HL-60/S4 treated with phorbol 12-myristate 13-acetate at 8.2 ng/mL for 4 days and 3 days (cell line): ENCODE measurements at regions not wholly inside any gene's neighbourhood (a gene's known extent, or its start where the extent isn't known, plus 50 kb on each side); places are given as distances from the start of the nearest gene placed in this dataset.

Source experiments
- in situ Hi-C: fragments of 300-500 bp; cut with MboI; formaldehyde crosslinking; loops from 2 replicates; pipeline ENCODE4 v1.15.0; 2022; ENCODE audit warnings: low sequenced_read_pairs

DNA sequence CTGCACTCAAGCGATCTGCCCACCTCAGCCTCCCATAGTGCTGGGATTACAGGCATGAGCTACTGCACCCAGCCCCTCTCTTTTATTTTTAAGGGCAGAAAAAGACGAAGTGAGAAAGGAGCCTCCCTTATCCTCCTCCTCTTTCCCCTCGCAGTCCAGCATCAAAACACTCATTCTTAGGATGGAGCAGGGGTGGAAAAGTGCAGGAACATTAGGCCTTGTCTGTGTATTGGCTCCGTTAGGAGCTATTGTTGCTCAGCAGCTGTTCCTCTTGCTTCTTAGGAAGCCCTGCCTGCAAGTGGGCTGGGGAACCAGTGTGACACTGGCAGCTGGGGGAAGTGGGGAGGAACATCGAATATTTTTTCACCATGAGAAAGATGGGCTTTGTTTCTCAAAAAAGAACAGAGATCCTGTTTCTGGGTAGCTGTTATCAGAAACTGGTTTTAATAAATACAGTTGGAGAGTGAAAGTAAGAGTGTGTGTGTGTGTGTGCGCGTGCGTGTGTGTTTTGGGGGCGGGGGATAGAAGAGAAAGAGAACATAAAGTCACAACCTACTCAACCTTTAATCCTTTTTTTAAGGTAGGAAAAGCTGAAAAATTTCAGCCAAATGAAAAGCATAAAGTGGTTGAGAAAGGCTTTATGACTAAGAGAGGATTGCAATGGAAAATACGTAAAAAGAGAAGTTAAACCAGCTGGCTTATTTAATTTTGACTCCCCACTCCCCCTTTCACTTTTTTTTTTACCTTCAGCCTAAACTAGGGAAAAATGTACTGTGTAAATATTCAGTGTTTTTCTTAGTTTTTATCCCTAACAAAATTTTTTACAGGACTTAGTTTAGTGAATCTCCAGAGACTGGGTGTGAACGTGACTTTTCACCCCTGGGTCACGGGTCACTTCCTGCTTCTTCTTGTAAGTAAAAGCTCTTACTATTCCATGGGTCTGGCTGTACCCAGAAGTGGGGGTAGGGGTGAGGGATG lies 197.2 kb upstream of the PLEKHG7 start:
- in situ Hi-C loops: no loop called here

DNA sequence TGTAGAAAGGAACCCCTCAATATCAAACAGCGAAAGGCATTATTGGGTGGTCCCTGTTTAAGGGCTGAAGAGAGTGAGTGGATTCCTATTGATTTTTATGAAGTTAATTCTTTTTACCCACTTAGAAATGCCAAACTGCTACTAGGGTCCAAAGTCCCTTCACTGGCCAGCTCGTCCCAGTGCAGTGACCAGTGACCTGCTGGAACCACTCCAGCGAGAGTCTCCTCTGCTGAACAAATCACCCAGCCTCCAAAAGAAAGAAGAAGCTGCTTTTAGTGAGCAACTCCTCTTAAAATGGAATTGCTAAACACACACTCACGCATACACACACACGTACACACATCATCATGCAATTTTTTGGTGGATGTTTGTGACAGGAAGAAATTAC lies 198.2 kb upstream of the PLEKHG7 start:
- in situ Hi-C loops: no loop called here

DNA sequence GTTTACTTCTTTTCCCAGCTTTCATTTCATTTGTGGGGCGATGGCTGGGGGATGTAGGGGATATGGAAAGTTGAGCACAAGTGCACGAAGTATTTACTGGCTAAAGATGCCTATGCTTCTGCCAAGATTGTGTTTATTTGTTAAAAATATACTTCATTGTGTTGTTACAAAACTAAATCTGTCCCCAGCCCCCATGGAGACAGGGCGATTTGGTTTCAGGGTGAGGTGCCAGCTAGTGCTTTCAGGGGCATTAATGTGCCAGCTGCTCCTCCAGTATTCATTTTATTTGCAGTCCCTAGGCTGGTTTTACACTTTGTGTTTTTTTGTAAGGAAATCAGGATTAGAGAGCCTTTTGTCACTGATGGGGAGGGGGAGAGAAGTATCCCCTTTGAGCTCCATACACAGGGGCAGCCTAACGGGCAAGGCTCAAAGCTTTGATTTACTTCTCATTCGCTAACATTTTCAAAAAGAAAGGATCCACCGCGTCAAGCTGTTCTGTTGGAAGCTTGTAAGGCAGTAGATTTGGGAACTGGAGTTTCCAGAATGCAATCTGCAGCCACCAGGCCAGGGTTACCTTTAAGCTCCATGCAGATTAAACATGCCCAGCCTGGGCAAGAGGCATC lies 198.7 kb upstream of the PLEKHG7 start:
- in situ Hi-C loops: no loop called here

DNA sequence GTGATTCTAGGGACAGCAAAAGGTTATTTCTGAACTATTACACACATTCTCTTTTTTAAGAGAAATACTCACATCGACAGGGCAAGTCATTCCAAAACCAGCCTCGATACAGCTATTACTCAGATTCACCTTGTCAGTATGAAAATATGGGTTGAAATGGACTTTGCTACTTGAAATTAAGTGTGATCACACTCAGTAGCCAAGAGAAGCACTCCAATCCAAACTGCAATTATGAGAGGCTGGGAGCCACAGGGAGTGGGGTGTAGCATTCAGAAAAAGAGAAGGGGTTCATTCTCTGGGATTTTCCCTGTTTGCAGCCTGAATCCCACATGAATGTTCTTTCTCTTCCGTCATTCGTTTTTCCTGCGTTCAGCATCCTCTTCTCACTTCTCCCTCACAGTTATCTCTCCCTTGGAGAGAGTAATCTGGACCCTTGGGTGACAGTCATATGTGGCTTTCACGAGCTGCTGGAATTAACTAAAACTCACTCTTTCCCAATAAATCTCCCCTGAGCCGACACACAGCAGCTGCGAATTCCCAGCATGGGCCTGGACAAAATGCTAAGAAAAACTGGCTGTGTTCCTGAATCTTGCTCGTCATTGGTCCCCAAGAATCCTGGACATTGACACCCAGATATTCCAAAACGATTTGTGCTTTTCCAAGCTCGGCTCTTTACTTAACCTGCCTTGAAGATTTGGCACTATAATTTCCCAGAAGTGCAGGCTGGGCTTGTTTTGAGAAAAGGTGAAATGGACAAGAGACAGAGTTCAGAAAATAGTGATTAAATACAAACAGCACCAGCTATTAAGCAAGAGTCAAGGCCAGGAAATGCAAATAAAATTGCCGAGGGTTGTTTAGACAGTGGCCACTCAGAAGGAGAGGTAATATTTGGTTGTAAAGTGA lies 199.5 kb upstream of the PLEKHG7 start:
- in situ Hi-C loops: no loop called here

DNA sequence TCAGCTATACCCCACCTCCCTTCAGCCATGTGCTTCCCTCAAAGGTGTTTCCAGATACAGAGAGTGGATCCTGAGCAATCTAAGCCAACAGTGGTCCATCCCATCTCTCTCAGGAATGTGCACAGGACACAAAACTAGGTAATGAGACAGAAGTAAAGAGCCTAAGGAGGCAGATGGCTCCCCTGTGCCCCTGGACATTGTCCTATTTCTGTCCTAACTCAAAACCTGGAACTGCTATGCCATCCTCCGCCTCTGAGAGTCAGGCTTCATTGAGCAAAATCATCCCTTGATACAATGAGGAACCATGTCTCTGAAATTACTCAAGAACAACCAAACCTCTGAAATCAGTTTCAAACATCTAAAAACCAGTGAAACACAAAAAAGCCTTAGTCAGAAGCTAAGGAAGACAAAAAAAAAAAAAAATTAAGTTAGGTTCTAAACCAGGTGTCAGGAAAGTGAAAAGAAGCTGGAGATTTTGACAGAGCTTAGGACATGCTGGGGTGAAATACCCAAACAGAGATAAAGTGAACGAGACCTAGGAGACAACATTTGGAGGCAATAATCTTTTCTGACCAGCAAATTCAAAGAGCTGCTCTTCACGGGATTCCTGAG lies 200.3 kb upstream of the PLEKHG7 start:
- in situ Hi-C loops: no loop called here

DNA sequence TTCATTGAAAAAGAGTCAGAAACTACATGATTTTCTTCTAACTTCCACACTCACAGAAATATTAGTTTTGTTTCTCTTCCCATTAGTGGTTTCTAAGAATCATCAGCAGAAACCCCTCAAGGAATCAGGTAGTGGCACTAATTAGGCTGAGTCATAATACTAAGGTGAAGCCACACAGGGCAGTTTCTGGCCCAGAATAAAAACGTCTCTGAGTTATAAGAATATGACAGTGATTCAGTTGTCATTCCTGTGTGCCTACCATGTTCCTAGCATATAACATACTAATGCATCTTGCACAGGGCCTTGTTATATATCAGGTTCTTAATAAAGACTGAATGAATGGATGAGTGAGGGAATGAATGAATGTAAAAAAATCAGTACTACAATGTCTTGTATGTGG lies 206.0 kb upstream of the PLEKHG7 start:
- in situ Hi-C loops: no loop called here

DNA sequence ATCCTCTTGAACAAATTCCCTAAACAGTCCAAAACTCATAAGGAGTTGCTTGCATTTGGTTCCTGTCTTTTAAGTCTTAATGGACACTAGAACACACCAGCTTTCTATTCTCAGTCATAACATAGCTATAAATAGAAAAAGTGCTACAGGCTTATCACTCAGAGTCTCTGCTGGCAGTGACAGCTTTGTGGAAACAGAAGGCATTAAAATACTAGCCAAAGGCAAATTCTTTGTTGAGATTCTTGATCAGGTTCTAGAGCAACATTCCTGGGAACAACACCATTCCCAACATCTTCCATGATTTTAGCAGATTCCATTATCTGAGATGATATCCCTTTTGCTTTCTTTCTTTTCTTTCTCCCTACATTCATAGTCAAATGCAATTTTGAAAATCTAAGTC lies 207.7 kb upstream of the PLEKHG7 start:
- in situ Hi-C loops: no loop called here

DNA sequence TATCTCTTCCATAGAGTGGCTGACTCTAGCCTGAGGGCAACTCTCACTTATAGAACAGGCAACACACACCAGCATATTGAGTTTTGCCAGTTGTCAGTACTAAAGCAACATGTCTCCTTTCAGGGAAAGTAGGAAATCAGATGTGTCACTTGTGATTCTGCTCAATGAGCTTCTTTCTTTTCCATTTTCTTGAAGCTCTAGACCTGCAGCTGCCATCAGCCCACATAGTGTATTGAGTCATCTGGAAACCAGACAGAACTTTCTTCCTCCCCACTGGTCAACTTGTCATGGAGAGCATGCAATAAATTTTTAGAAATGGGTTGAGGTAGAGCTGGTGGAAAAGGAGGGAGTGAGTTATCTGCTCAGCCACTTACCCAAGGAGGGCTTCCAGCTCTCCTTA lies 209.0 kb upstream of the PLEKHG7 start:
- in situ Hi-C loops: no loop called here

DNA sequence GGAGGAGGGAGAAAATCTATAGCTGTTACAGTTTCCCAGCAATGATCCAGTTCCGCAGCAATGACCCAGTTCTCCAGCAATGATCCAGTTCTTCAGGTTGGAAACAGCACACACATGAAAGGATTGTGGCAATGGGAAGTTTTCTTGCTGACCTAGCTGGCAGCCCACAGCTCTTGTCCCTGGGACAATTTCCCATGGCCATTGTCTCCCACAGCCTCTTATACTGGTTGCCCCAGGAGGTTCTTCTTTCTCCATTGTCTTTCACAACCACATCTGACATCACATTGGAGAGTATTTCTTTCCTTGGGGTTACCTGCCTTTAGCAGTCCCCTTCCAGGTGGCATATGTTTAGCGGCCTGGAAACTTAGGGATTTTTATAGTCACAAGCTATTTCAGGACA lies 209.8 kb upstream of the PLEKHG7 start:
- in situ Hi-C loops: no loop called here

DNA sequence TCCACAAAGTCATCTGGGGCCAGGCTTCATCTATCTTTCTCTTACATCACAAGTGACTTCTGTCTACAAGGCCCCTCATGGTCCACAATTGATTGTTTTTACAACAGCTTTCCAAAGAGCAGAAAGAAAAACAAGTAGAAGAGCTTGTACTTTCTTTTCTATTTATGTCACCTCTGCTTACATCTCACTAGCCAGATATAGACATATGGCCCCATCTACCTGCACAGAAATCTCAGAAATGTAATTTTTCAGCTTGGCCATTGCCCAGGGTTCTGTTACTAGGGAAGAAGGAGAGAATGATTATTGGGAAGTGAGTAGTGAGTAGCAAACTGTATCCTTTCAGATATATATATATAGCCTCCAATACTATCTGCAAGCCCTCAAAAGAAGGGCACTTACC lies 210.5 kb upstream of the PLEKHG7 start:
- in situ Hi-C loops: no loop called here

DNA sequence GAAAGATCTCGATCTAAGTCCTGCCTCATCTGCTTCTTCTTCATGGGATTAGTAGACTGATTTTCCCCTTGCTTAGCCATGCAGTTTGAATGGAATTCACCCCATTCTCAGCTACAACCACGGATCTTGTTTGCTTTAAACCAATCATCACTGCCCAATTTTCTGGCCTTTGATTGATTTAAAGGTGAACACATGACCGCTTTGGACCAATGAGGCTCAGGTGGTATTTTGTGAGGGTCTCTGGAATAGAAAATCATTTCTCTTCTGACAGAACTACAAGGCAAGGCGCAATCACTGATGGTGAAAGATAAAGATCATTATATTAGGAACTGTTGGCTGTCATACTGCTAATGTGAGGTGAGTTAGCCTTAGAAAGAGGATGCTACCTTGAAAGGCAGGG lies 213.0 kb upstream of the PLEKHG7 start:
- in situ Hi-C loops: no loop called here

DNA sequence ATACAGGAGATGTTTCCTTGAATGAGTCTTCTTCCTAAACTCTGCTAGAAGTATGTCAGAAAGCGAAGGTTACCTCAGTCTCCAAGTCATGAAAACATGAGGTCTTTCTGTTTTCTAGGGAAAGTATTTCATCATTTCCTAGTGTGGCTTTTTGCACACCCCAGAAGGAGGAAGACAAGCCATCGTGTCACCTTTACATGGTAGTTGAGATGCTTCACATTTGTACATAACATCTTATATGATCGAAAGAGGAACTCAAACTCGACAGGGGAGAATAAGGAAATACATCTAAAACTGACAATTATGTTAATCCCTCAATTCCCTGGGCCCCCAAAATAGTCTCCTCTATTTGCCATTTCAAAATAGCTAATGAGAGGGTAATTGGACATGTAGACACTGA lies 214.1 kb upstream of the PLEKHG7 start:
- in situ Hi-C loops: no loop called here

DNA sequence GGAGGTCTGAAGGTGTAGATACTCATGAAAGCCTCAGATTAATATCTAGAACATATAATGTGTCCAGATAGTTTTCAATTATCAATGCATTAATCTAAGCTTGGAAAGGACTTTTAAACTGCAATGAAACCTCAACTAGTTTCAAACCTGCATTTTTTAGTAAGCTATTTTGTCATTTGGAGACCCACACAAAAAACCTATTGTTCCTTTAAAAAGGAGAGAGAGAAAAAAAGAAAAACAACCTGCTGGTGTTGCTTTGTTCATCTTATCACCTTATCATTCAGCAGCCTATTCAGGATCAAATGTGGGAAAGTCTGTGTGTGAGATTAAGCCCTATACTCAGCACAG lies 215.7 kb upstream of the PLEKHG7 start:
- in situ Hi-C loops: no loop called here

DNA sequence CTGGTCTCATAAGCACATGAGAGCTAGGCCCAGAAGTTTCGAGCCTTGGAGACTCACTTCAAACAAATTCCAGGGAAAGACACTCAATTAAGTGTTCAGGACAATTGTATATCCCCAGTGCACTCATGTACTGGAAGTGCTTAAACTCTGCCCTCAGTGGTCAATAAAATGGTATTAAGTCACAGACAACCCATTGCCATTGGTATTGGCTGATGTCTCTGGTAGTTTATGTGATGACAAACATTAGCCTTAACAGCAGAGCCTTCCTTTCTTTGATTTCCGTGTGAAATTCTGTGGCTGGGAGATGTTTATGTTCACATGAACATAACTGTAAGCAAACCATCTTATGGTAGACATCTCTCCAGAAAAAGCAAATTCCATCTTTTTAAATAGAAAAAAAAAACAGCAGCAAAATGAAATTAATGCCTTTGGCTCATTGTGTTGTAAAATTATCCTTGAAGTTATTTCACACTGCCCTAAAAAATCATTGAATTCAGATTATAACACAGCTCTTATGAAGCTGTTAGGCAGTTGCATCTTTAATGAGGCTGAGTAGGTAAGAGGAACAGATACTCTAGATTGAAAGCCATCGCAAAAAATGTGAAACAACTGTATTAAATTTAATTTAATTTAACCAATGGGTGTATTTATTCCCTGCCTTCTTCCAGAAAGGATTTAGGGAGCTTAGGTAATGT lies 216.2 kb upstream of the PLEKHG7 start:
- in situ Hi-C loops: no loop called here

DNA sequence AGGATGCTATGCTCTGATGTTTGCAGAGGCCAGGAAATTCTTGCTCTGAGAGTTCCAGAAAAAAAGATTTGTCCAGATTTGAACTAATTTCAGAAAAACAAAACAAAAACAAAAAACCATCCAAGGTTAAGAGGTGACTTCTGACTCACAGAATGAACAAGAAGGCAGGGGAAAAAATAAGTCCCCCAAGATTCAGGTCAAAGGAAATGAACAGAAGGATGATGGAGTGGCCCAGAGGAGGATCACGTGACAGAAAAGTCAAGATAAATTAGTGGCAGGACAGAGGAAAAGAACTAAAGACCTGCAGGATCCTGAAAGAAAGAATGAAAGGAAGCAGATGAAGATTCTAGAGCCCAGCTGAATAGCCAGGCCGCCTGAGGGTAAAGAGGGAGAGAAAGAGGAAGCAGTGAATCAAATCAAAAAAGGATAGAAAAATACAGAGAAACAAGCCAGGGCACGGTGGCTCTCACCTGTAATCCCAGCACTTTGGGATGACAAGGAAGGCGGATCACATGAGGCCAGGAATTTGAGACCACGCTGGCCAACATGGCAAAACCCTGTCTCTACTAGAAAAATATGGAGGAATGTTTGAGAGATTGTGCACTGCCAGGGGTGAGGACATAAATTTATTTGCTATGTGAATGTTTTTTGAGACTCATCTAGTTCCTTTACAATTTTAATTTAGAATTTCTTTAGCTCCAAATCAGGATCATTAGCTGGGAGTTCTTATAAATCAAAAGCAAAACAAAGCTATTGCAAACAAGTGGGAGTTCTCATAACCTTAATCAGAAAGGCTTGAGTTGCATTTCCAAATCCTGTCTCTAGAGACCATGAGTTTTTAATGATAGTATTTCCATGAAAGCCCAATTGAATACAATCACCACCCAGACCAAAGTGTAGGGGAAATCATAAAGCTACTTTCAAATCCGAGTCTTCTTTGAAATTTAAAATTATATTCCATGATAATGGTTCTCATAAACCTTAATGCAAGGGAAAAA lies 217.1 kb upstream of the PLEKHG7 start:
- in situ Hi-C loops: no loop called here

DNA sequence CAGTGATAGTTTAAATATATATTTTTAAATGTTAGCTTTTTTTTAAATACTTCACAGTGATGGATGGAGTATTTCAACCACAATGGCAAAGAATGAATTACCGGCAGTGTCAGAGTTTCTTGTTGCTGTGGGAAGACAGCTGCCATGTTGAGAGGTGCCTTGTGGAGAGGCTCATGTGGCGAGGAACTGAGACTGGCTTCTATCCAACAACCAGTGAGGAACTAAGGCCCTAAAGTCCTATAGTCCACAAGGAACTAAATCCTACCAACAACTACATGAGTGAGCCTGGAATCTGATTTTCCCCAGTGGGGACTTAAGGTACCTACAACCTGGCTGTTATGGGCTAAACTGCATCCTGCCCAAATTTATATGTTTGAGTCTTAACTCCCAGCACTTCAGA lies 220.2 kb upstream of the PLEKHG7 start:
- in situ Hi-C loops: no loop called here

DNA sequence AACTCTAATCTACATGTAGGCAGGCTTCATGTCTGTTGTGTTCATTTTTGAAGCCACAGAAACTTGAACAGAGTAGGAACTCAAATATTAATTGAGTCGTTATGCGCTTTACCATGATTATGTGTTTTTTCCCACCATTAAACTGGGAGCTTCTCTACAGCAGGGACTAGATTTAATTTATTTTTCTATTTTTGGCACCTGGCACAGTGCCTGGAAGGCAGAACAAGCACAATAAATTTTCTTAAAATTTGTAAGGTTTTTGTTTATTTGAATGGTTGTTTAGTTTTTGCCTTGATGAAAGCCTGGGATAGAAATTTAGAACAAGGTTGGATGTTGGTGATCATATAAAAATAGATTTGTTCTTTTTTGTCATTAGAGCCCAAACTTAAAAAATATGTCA lies 221.7 kb upstream of the PLEKHG7 start:
- in situ Hi-C loops: no loop called here

DNA sequence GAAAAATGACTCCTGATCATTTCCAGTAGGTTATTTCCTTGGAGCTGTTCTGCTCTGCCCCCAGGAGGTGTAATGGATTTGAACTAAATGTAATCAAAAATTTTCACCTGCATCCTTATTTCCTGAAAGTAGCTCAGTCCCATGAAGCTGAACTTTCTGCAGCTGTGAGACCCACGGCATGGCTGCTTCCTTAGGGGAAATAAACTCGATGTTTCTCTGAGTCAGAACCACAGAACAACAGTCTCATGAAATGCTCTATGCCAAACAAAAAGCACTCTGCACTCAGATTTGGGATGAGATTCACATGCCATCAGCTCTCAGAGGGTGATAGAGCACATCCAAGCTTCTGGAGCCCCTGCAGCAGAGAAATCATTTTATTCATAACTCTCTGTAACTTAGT lies 224.1 kb upstream of the PLEKHG7 start:
- in situ Hi-C loops: no loop called here

DNA sequence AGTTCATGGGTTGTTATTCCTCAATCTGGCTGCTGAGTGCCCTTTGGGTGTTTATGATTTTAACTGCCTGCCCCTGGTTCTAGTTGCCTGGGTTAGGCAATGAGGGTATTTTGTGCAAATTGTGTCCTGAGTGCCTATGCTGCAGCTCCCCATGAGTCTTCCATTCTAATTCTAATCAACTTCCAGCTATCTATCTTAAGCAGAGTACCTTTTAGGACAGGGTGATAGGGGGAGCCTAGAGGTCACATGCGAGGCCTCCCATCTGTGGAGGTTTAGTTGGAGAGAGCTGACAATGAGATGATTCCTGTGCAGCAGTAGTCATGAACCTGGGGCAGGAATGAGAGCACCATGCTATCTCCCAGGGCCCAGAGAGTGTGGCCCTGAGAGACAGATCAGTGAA lies 225.9 kb upstream of the PLEKHG7 start:
- in situ Hi-C loops: no loop called here
